ENCODE measurements at regions not wholly inside any gene's neighbourhood (a gene's known extent, or its start where the extent isn't known, plus 50 kb on each side); places are given as distances from the start of the nearest gene placed in this dataset.

GRCh38 chr2:65706411-65706810 is 274.0 kb upstream of the SPRED2 start:
- Histone ChIP-seq H2AFZ (ENCODE audit: low read depth, low read length, severe bottlenecking) (no peak overlapping the region), H3F3A (ENCODE audit: insufficient read depth) (no peaks in the 10 kb centered on the region), H3K27me3 (ENCODE audit: low read length) (no peaks in the 10 kb centered on the region), H3K9ac (ENCODE audit: low read length) (no peak overlapping the region), H4K20me1 (ENCODE audit: low read depth, low read length) (no peaks in the 10 kb centered on the region), H3K9me3 (ENCODE audit: insufficient read depth, low read length) (no peaks in the 10 kb centered on the region), H3K27ac (ENCODE audit: low read depth, low read length) (no peak overlapping the region), H3K79me2 (ENCODE audit: insufficient read depth, low read length) (no peaks in the 10 kb centered on the region), H3K36me3 (ENCODE audit: low read length) (no peaks in the 10 kb centered on the region), H3K4me3 (ENCODE audit: insufficient read depth, low read length, poor library complexity, severe bottlenecking) (no peak overlapping the region), H3K4me2 (ENCODE audit: low read depth, low read length, poor library complexity, severe bottlenecking) (no peak overlapping the region), H3K9me2 (replicated peaks; ENCODE audit: insufficient read depth, low read length) (no peaks in the 10 kb centered on the region; the same call in 1 of the 2 replicates)
- no peak for TF ChIP-seq EZH2phosphoT487 (conservative IDR thresholded peaks at IDR 0.05; ENCODE audit: low read length)
- TF ChIP-seq CTCF (IDR thresholded peaks at IDR 0.05; ENCODE audit: insufficient read depth, low read length, poor library complexity, severe bottlenecking), result no peak

- TF ChIP-seq EZH2phosphoT487 (conservative IDR thresholded peaks at IDR 0.05; ENCODE audit: low read length), result no peak
- no peak for TF ChIP-seq CTCF (IDR thresholded peaks at IDR 0.05; ENCODE audit: insufficient read depth, low read length, poor library complexity, severe bottlenecking)
- no peaks in the 10 kb centered on the region for H4K20me1 ChIP-seq (ENCODE audit: low read depth, low read length)
- H3F3A ChIP-seq (ENCODE audit: insufficient read depth), result no peaks in the 10 kb centered on the region
- no peaks in the 10 kb centered on the region for H3K79me2 ChIP-seq (ENCODE audit: insufficient read depth, low read length)
- no peaks in the 10 kb centered on the region for H3K27me3 ChIP-seq (ENCODE audit: low read length)
- H3K36me3 ChIP-seq (ENCODE audit: low read length), result no peaks in the 10 kb centered on the region
- no peak overlapping the region for H3K4me2 ChIP-seq (ENCODE audit: low read depth, low read length, poor library complexity, severe bottlenecking)
- H3K4me3 ChIP-seq (ENCODE audit: insufficient read depth, low read length, poor library complexity, severe bottlenecking), result no peak overlapping the region
- no peak overlapping the region for H2AFZ ChIP-seq (ENCODE audit: low read depth, low read length, severe bottlenecking)
- H3K9me2 ChIP-seq (replicated peaks; ENCODE audit: insufficient read depth, low read length), result no peaks in the 10 kb centered on the region; the same call in 1 of the 2 replicates
- H3K9ac ChIP-seq (ENCODE audit: low read length), result no peak overlapping the region
- no peaks in the 10 kb centered on the region for H3K9me3 ChIP-seq (ENCODE audit: insufficient read depth, low read length)
- H3K27ac ChIP-seq (ENCODE audit: low read depth, low read length), result no peak overlapping the region
Measured at GRCh38 chr2:65701191-65701590, 268.8 kb upstream of the SPRED2 start.

- Histone ChIP-seq H3K79me2 (ENCODE audit: insufficient read depth, low read length) (no peaks in the 10 kb centered on the region), H3K36me3 (ENCODE audit: low read length) (no peaks in the 10 kb centered on the region), H3K27me3 (ENCODE audit: low read length) (no peaks in the 10 kb centered on the region), H3K27ac (ENCODE audit: low read depth, low read length) (no peak overlapping the region), H3K4me3 (ENCODE audit: insufficient read depth, low read length, poor library complexity, severe bottlenecking) (no peak overlapping the region), H4K20me1 (ENCODE audit: low read depth, low read length) (no peaks in the 10 kb centered on the region), H3F3A (ENCODE audit: insufficient read depth) (no peaks in the 10 kb centered on the region), H3K9me2 (replicated peaks; ENCODE audit: insufficient read depth, low read length) (no peaks in the 10 kb centered on the region; the same call in 1 of the 2 replicates), H3K9ac (ENCODE audit: low read length) (no peak overlapping the region), H2AFZ (ENCODE audit: low read depth, low read length, severe bottlenecking) (no peak overlapping the region), H3K4me2 (ENCODE audit: low read depth, low read length, poor library complexity, severe bottlenecking) (no peak overlapping the region), H3K9me3 (ENCODE audit: insufficient read depth, low read length) (no peaks in the 10 kb centered on the region)
- TF ChIP-seq CTCF (IDR thresholded peaks at IDR 0.05; ENCODE audit: insufficient read depth, low read length, poor library complexity, severe bottlenecking) (no peak), EZH2phosphoT487 (conservative IDR thresholded peaks at IDR 0.05; ENCODE audit: low read length) (no peak)
Measured at GRCh38 chr2:65700720-65701119, 268.3 kb upstream of the SPRED2 start.
